Subcutaneous abdominal adipose tissue (tissue), 5 donors: ENCODE measurements at regions not wholly inside any gene's neighbourhood (a gene's known extent, or its start where the extent isn't known, plus 50 kb on each side); places are given as distances from the start of the nearest gene placed in this dataset.

ENCODE experiments used
- H3K27ac ChIP-seq: one replicate; pipeline ENCODE4 v1.7.0; 2013; ENCODE audit warnings: low read depth, mild to moderate bottlenecking, inconsistent platforms, low read length, moderate library complexity
- H3K27me3 ChIP-seq, 5 donors: one replicate each; pipeline ENCODE4 v1.7.0; 2013; ENCODE audit warnings: low read length in 5 of 5, inconsistent platforms in 1 of 5; ENCODE audit not compliant: control insufficient read depth in 5 of 5, insufficient read depth in 4 of 5
- H3K36me3 ChIP-seq, 5 donors: one replicate each; pipeline ENCODE4 v1.7.0; 2013; ENCODE audit warnings: low read length in 5 of 5; ENCODE audit not compliant: control insufficient read depth in 5 of 5, insufficient read depth in 5 of 5
- H3K4me1 ChIP-seq, 5 donors: one replicate each; pipeline ENCODE4 v1.7.0; 2013; ENCODE audit warnings: low read length in 5 of 5, mild to moderate bottlenecking in 3 of 5, moderate library complexity in 1 of 5; ENCODE audit not compliant: control insufficient read depth in 5 of 5, insufficient read depth in 5 of 5
- H3K4me3 ChIP-seq, 5 donors: one replicate each; pipeline ENCODE4 v1.7.0; 2013; ENCODE audit warnings: low read length in 5 of 5, low read depth in 1 of 5
- H3K9ac ChIP-seq, 5 donors: one replicate each; pipeline ENCODE4 v1.7.0; 2013; ENCODE audit warnings: low read length in 5 of 5, mild to moderate bottlenecking in 4 of 5, moderate library complexity in 3 of 5
- H3K9me3 ChIP-seq, 5 donors: one replicate each; pipeline ENCODE4 v1.7.0; 2013; ENCODE audit warnings: low read length in 5 of 5; ENCODE audit not compliant: control insufficient read depth in 5 of 5
- donor health status: healthy.
- donor health status: healthy.
- donor health status: healthy.
- donor health status: healthy.
- donor health status: healthy.

DNA sequence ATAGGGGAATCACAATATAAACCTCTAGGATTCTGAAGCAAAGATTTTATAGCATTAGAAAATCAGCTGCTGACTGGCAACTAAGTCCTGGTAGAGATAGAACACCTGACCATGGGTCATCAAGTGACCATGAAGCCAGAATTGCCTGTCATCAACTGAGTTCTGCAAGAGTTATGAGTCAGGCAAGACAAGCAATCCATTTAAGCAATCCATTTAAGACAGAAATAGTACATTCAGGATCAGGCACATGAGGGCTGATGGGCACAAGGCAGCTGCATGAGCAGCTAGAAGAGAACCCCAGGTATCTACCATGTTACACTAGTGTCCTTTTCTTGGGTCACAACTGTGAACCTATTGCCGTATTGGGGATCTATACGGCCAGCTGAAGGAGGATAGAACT, 98.9 kb downstream of the SPRY1 start:
- no peak overlapping the region for H3K9ac ChIP-seq
- H3K36me3 ChIP-seq, result no peaks in the 10 kb centered on the region
- H3K27ac ChIP-seq, result no peak overlapping the region
- no peaks in the 10 kb centered on the region for H3K9me3 ChIP-seq
- H3K27me3 ChIP-seq, result no peaks in the 10 kb centered on the region
- no peak overlapping the region for H3K4me3 ChIP-seq
- H3K4me1 ChIP-seq, result peaks cover 0 to 15% (median 0%) of the 10 kb centered on the region in 5 donors

DNA sequence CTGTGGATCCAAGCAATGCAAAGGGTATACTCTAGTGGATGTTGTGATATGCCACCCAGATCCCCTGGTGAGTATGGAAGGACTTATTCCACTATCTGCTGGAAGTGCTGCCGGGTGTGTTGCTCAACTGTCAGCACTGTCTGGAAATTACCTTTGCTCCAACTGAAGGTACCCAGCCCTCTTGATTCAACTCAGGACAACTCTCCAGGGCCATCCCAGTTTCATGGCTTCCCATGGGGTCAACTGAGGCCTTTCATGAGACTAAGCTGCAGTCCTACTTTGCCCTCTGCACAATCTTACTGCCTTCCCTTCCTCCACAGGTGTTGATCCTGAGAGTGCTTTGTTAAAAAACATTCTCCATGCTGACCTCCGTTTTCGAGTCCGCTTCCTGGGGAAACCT, 99.8 kb downstream of the SPRY1 start:
- H3K9ac ChIP-seq, result no peak overlapping the region
- no peaks in the 10 kb centered on the region for H3K9me3 ChIP-seq
- H3K27ac ChIP-seq, result no peak overlapping the region
- H3K27me3 ChIP-seq, result no peaks in the 10 kb centered on the region
- H3K4me1 ChIP-seq, result peaks cover 0 to 15% (median under 1%) of the 10 kb centered on the region in 5 donors
- no peak overlapping the region for H3K4me3 ChIP-seq
- no peaks in the 10 kb centered on the region for H3K36me3 ChIP-seq

DNA sequence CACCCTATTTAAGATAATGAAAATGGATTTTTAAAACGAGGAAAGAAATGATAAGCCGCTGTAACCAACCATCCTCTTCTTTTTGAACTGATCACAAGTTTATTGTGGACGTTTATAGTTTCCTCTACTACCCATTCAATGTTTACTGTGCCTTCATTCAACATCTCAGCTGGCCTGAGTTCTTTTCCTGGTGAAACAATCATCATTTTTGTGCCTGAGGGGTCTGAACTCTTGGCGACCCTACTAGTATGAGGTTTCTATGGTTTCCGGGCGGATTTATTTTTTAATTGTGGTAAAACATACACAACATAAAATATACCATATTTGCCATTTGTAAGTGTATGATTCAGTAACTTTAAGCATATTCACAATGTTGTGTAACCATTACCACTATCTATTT, 100.7 kb downstream of the SPRY1 start:
- Histone ChIP-seq H3K27ac (no peak overlapping the region), H3K36me3 (no peaks in the 10 kb centered on the region), H3K9me3 (no peaks in the 10 kb centered on the region), H3K4me1 (peaks cover 0 to 15% (median 5%) of the 10 kb centered on the region in 5 donors), H3K27me3 (no peaks in the 10 kb centered on the region), H3K4me3 (no peak overlapping the region), H3K9ac (no peak overlapping the region)

DNA sequence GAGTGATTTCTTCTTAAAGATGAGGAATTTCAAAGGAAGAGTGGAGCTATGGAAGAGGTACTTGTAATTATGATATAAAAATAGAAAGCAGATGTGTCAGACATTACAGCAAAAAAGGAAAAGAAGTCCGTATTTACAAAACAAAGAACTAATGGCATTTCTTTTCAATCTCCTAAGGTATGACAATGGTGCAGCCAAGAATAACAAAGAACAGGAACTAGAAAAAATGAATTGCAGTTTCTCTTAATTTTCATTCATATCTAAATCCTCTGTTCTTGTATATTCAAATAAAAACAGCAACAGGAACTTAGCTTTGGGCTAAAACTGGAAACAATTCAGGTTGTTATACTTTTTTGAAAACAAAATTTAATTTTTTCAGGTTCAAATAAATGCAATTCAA, 105.1 kb downstream of the SPRY1 start:
- Histone ChIP-seq H3K27me3 (no peaks in the 10 kb centered on the region), H3K36me3 (no peaks in the 10 kb centered on the region), H3K9me3 (no peaks in the 10 kb centered on the region), H3K27ac (no peak overlapping the region), H3K4me1 (peaks cover 0 to 21% (median 15%) of the 10 kb centered on the region in 5 donors), H3K4me3 (no peak overlapping the region), H3K9ac (no peak overlapping the region)

DNA sequence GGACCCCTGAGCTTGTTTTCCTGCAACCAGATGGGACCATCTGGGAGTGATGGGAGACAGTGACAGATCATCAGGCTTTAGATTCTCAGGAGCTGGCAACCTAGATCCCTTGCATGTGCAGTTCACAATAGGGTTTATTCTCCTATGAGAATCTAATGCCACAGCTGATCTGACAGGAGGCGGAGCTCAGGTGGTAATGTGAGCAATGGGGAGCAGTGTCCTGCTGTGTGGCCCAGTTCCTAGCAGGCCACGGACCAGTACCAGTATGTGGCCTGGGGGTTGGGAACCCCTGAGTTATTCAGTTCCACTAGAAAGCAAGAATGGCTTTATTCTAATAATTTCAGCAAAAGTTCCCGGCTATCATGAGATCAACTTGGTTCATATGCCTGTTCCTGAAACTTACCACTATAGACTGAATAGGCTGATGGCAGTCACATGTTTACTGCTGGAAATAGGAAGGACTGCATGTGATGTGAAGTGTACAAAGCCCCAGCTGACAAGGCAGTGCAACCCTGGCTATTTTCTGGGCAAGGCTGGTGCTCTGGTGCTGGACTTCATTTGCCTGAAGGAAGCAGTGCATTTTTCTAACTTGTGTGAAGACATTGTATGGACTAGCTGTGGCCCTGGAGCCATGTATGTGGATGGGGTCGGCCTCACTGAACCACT, 107.2 kb downstream of the SPRY1 start:
- H3K4me1 ChIP-seq, result peaks cover 0 to 22% (median 15%) of the 10 kb centered on the region in 5 donors
- no peaks in the 10 kb centered on the region for H3K36me3 ChIP-seq
- H3K27ac ChIP-seq, result no peak overlapping the region

DNA sequence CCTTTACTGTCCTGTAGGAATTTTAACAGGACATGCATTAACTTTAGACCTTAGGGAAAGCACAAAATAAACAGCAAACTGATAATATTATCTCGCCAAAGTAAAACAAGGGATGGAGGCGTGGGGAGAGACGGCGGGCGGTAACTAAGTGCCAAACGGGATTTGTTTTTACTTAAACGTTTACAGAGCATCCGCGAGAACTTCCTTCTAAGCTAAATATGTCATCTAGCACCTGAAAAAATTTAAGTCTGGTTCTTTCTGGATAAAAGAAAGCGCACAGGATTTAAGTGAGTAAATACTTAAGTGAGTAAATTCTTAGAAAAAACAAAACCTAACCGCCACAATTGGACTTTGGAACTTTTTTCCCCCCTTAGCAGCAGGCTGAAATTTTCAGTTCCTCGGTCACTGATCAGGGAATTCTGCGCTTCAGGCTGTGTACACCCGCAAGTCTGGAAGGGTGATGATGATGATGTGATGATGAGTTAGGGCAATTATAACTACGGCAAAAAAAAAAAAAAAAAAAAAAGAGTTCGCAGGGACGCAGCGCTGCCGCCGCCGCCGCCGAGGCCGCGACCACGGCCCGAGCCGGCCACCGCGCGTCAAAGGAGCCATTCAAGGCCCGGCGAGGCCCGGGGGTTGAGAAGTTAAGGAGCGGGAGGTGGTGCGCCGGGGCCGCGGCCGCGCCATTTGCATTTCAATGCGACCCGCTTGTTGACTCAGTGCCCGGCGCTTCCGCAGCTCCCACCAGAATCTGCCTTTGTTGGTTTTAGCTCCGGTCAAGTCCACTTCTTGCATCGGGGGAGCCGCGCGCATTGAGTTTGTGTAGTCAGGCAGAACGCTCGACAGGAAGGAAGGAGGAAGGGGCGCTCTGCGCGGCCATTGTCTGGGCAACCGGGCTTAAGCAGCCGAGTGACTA, 108.8 kb downstream of the SPRY1 start:
- Histone ChIP-seq H3K27ac (peak overlapping the region; percentile 59), H3K4me1 (peaks cover 2 to 36% (median 23%) of the 10 kb centered on the region in 5 donors), H3K9me3 (no peaks in the 10 kb centered on the region), H3K4me3 (peak overlapping the region; percentile 69 to 92 (median 84)), H3K36me3 (no peaks in the 10 kb centered on the region), H3K9ac (peak overlapping the region; percentile 59 to 80 (median 67)), H3K27me3 (no peaks in the 10 kb centered on the region)

More for the DNA sequence above, 107.2 kb downstream of the SPRY1 start:
- Histone ChIP-seq H3K27me3 (no peaks in the 10 kb centered on the region), H3K4me3 (no peak overlapping the region), H3K9me3 (no peaks in the 10 kb centered on the region), H3K9ac (no peak overlapping the region)

DNA sequence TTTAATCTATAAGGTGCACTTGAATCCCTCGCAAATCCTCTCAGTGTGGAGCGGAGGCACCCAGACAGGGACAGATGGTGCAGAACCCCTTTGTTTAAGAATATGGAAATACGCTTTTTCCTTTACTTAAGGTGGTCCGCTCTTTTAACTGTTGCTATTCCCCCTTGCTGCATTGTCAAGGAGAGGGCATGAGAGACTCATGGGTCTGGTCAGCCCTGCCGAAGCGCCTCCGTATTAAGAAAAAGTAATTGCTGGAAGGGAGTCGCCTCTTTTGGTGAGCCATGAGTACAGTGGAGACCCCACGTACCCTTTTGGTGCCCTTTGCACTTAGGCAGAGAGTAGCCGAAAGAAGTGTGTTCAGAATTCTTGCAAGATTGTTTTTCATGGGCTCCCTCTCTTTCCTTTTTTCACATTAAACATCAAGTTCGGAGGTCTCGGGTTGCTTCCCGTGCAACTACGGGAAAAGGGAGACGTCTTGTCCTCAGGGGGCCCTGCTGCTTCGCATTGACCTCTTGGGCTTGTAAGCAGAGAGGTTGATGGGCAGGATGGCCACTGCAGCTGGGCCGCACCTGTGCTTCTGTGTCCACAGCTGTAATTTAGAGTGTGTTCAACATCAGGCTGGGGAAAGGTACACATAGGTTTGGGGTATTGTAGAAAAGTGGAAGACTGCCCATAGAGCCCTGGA, 109.6 kb downstream of the SPRY1 start:
- peak overlapping the region; percentile 59 to 80 (median 67) for H3K9ac ChIP-seq
- H3K27me3 ChIP-seq, result no peaks in the 10 kb centered on the region
- peaks cover 4 to 44% (median 29%) of the 10 kb centered on the region in 5 donors for H3K4me1 ChIP-seq
- H3K36me3 ChIP-seq, result no peaks in the 10 kb centered on the region
- no peaks in the 10 kb centered on the region for H3K9me3 ChIP-seq
- peak overlapping the region; percentile 59 for H3K27ac ChIP-seq
- peak overlapping the region; percentile 69 to 92 (median 84) for H3K4me3 ChIP-seq

DNA sequence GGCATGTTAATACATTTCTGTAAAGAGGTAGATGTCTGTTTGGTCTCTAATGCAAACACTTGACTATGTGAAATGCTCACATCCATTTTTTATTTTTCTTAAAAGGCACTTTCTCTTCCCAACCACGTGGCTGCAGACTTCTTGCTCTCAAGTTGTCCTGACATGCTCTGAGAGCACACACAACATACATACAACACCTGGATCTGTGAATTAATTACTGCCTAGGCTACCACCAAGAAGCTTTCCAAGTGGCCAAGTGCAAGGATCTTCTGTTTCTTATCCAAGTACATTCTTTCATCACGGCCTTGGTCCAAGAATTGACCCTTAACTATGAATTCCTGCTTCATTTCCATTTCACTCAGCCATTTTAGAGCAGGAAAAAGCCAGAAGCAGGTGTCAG, 110.8 kb downstream of the SPRY1 start:
- Histone ChIP-seq H3K36me3 (no peaks in the 10 kb centered on the region), H3K4me1 (peaks cover 4 to 44% (median 29%) of the 10 kb centered on the region in 5 donors), H3K9me3 (no peaks in the 10 kb centered on the region), H3K27ac (no peak overlapping the region), H3K27me3 (no peaks in the 10 kb centered on the region), H3K9ac (no peak overlapping the region), H3K4me3 (no peak overlapping the region)

DNA sequence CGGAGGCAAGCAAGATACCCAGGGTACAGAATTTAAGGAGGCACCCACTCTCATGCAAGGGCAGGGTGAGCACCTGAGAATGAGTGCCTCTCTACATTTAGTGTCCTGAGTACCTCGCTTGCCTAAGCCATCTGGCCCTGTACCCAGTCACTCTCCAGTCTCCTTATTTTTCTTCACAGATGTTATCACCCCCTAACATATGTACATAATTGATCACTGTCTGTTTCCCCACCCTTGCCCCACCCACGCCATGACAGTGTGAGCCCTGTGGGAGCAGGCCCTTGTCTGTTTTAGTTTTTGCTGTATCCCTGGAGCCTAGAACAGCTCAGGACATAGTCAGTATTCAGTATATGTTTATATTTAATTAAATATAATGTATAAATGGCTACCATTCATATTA, 113.6 kb downstream of the SPRY1 start:
- no peaks in the 10 kb centered on the region for H3K9me3 ChIP-seq
- no peaks in the 10 kb centered on the region for H3K27me3 ChIP-seq
- no peak overlapping the region for H3K9ac ChIP-seq
- H3K27ac ChIP-seq, result peak overlapping the region; percentile 56
- peaks cover 4 to 40% (median 25%) of the 10 kb centered on the region in 5 donors for H3K4me1 ChIP-seq
- no peaks in the 10 kb centered on the region for H3K36me3 ChIP-seq
- H3K4me3 ChIP-seq, result no peak overlapping the region
